ENCODE measurements at regions not wholly inside any gene's neighbourhood (a gene's known extent, or its start where the extent isn't known, plus 50 kb on each side); places are given as distances from the start of the nearest gene placed in this dataset.
"Not testable (repeated sequence)": the region's sequence is repeated elsewhere in the genome, so short reads cannot be mapped to it uniquely, and the experiment has no call there.

GRCh38 chr3:158026236-158026635 lies 80.0 kb downstream of the SHOX2 start:
- no peak for DNase-seq (ENCODE audit: low spot score)

- DNase-seq (ENCODE audit: low spot score): not testable (repeated sequence)
These were observed 86.3 kb downstream of the SHOX2 start for GRCh38 chr3:158019897-158020296.

- DNase-seq (ENCODE audit: low spot score): no peak
These were observed 87.8 kb downstream of the SHOX2 start for GRCh38 chr3:158018462-158018861.

- DNase-seq (ENCODE audit: low spot score): no peak
These were observed 93.3 kb downstream of the SHOX2 start for GRCh38 chr3:158012901-158013300.

- DNase-seq (ENCODE audit: low spot score): no peak
These were observed 100.7 kb downstream of the SHOX2 start for GRCh38 chr3:158005391-158006100.

GRCh38 chr3:157999246-157999645 lies 107.0 kb downstream of the SHOX2 start:
- no peak for DNase-seq (ENCODE audit: low spot score)

GRCh38 chr3:157982359-157982758 lies 123.9 kb downstream of the SHOX2 start:
- no peak for DNase-seq (ENCODE audit: low spot score)

- DNase-seq (ENCODE audit: low spot score): no peak
These were observed 124.4 kb downstream of the SHOX2 start for GRCh38 chr3:157981819-157982218.

GRCh38 chr3:157979022-157979421 lies 127.2 kb downstream of the SHOX2 start:
- DNase-seq (ENCODE audit: low spot score): no peak

GRCh38 chr3:157961665-157962064 lies 144.6 kb downstream of the SHOX2 start:
- DNase-seq (ENCODE audit: low spot score): no peak

GRCh38 chr3:157958457-157958856 lies 147.8 kb downstream of the SHOX2 start:
- DNase-seq (ENCODE audit: low spot score): no peak

- no peak for DNase-seq (ENCODE audit: low spot score)
These were observed 149.4 kb downstream of the SHOX2 start for GRCh38 chr3:157956850-157957249.

- no peak for DNase-seq (ENCODE audit: low spot score)
These were observed 150.0 kb downstream of the SHOX2 start for GRCh38 chr3:157956176-157956575.

- DNase-seq (ENCODE audit: low spot score): no peak
These were observed 152.7 kb downstream of the SHOX2 start for GRCh38 chr3:157953565-157953964.

- DNase-seq (ENCODE audit: low spot score): no peak
These were observed 157.4 kb downstream of the SHOX2 start for GRCh38 chr3:157948605-157949383.

- DNase-seq (ENCODE audit: low spot score): no peak
These were observed 167.1 kb downstream of the SHOX2 start for GRCh38 chr3:157939166-157939565.

- peak; percentile 70 for DNase-seq (ENCODE audit: low spot score)
These were observed 168.0 kb downstream of the SHOX2 start for GRCh38 chr3:157938154-157938779.

GRCh38 chr3:157931517-157931916 lies 174.7 kb downstream of the SHOX2 start:
- DNase-seq (ENCODE audit: low spot score): no peak

- DNase-seq (ENCODE audit: low spot score): no peak
These were observed 176.0 kb downstream of the SHOX2 start for GRCh38 chr3:157930000-157930780.

- DNase-seq (ENCODE audit: low spot score): no peak
These were observed 179.4 kb downstream of the SHOX2 start for GRCh38 chr3:157926822-157927221.

- no peak for DNase-seq (ENCODE audit: low spot score)
These were observed 183.6 kb downstream of the SHOX2 start for GRCh38 chr3:157922614-157923013.

- DNase-seq (ENCODE audit: low spot score): no peak
These were observed 184.4 kb downstream of the SHOX2 start for GRCh38 chr3:157921811-157922210.

All from AG20443 (cell line).